Naive thymus-derived CD4-positive, alpha-beta T cell (primary cell): ENCODE measurements at regions not wholly inside any gene's neighbourhood (a gene's known extent, or its start where the extent isn't known, plus 50 kb on each side); places are given as distances from the start of the nearest gene placed in this dataset.

ENCODE experiments used
- ATAC-seq: fragments of 150-1000 bp; cut with Tn5 transposase; 2 replicates; pipeline ENCODE4 v1.10.0; 2021; ENCODE audit warnings: mild to moderate bottlenecking, moderate library complexity
- CTCF ChIA-PET: fragments of 350-600 bp; sonication (Branson Sonifier 250); formaldehyde crosslinking; loops from one replicate; lab custom pipeline; 2021; ENCODE audit warnings: antibody characterized with exemption; lab: Charles Lee
- POLR2A ChIA-PET: fragments of 350-600 bp; sonication (Branson Sonifier 250); formaldehyde crosslinking; loops from one replicate; lab custom pipeline; 2021; ENCODE audit warnings: antibody characterized with exemption, inconsistent platforms; lab: Charles Lee
- DNase-seq, 9 donors: peaks; one replicate each; pipeline versions ENCODE4 v3.0.0 to v3.0.0-alpha.2; 2020 to 2022; ENCODE audit warnings: mixed read lengths in 1 of 9
- H3K27ac ChIP-seq: one replicate; pipeline ENCODE4 v1.7.0; 2013; ENCODE audit warnings: mild to moderate bottlenecking, low read depth, low read length, moderate library complexity
- H3K27me3 ChIP-seq, 2 donors: one replicate each; pipeline ENCODE4 v1.7.0; 2013; ENCODE audit warnings: low read length in 2 of 2, mild to moderate bottlenecking in 2 of 2, moderate library complexity in 2 of 2; ENCODE audit not compliant: control insufficient read depth in 2 of 2, insufficient read depth in 2 of 2
- H3K36me3 ChIP-seq, 3 experiments: 1 replicate in 2 of 3; 2 replicates in 1 of 3; pipeline ENCODE4 v1.7.0; 2013; ENCODE audit warnings: low read length in 3 of 3, mild to moderate bottlenecking in 3 of 3, moderate library complexity in 1 of 3; ENCODE audit not compliant: insufficient read depth in 3 of 3, control insufficient read depth in 2 of 3
- H3K4me1 ChIP-seq, 2 donors: one replicate each; pipeline ENCODE4 v1.7.0; 2013; ENCODE audit warnings: low read length in 2 of 2, mild to moderate bottlenecking in 2 of 2, moderate library complexity in 1 of 2; ENCODE audit not compliant: control insufficient read depth in 2 of 2, insufficient read depth in 2 of 2
- H3K4me3 ChIP-seq: 2 replicates; pipeline ENCODE4 v1.7.0; 2013; ENCODE audit warnings: mild to moderate bottlenecking, low read length
- H3K9me3 ChIP-seq, 3 experiments: 1 replicate in 2 of 3; 2 replicates in 1 of 3; pipeline ENCODE4 v1.7.0; 2013; ENCODE audit warnings: low read length in 3 of 3; ENCODE audit not compliant: control insufficient read depth in 2 of 3
- H3K27ac Mint-ChIP-seq, 9 donors: one replicate each; pipeline ENCODE4 v1.8.0; 2020 to 2022; ENCODE audit warnings: mixed read lengths in 9 of 9, mild to moderate bottlenecking in 8 of 9, moderate library complexity in 5 of 9, inconsistent platforms in 2 of 9
- H3K27me3 Mint-ChIP-seq, 5 donors: one replicate each; pipeline ENCODE4 v1.8.0; 2021 to 2022; ENCODE audit warnings: mixed read lengths in 5 of 5, mild to moderate bottlenecking in 1 of 5
- H3K36me3 Mint-ChIP-seq, 5 donors: one replicate each; pipeline ENCODE4 v1.8.0; 2020 to 2022; ENCODE audit warnings: mixed read lengths in 5 of 5, mild to moderate bottlenecking in 3 of 5, inconsistent platforms in 1 of 5
- H3K4me1 Mint-ChIP-seq, 7 donors: one replicate each; pipeline ENCODE4 v1.8.0; 2020 to 2022; ENCODE audit warnings: mixed read lengths in 7 of 7, mild to moderate bottlenecking in 3 of 7, inconsistent platforms in 1 of 7
- H3K4me3 Mint-ChIP-seq, 10 donors: one replicate each; pipeline ENCODE4 v1.8.0; 2020 to 2022; ENCODE audit warnings: mild to moderate bottlenecking in 10 of 10, mixed read lengths in 10 of 10, moderate library complexity in 6 of 10, inconsistent platforms in 2 of 10
- H3K9me3 Mint-ChIP-seq, 11 donors: one replicate each; pipeline ENCODE4 v1.8.0; 2020 to 2022; ENCODE audit warnings: mixed read lengths in 11 of 11, mild to moderate bottlenecking in 4 of 11, inconsistent platforms in 1 of 11, moderate library complexity in 1 of 11
- intact Hi-C, 2 donors: fragments of 100-400 bp; cut with micrococcal nuclease; formaldehyde crosslinking; loops; one replicate each; pipeline ENCODE4 v1.15.1; 2023

DNA sequence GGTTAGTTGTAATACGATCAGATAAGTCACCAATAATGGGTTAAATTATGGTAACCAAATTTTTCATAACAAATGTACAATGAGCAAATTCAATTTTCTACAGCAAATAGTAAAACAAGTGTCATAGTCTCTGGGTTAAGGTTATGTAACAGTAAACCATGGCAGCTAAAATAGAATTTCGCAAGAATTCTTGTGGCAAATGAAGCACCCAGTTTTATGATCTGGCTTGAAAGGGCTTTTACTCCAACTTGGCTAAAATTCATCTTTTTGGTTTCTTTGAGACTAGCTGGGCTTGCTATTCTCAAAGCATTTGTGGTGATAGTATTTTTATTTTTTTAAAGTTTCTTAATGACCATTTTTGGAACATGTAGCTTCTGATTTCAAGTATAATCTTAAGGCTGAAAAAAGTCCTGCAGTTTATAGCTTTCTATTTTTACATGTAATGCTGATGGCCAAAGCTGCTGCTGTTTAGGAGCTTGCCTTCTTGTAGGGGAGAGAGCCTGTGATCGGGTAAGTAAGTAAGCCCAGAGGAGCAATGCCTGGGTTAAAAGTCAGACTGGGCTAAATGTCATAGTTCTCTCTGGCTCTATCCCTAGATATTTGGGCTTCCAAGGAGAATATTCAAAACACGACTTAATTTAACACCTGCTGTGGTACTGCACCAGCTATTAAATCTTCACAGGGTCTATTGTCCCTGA, 55.5 kb upstream of the SYPL1 start:
- H3K27me3 Mint-ChIP-seq, result peaks cover 0 to 27% (median 3%) of the 10 kb centered on the region in 5 donors
- DNase-seq (no peak), ATAC-seq (no peak)
- no peaks in the 10 kb centered on the region for H3K27me3 ChIP-seq
- peaks cover 0 to 4% (median 2%) of the 10 kb centered on the region in 5 donors for H3K36me3 Mint-ChIP-seq
- H3K4me1 ChIP-seq, result no peaks in the 10 kb centered on the region
- no peak overlapping the region for H3K27ac ChIP-seq
- H3K4me3 Mint-ChIP-seq, result no peak overlapping the region
- H3K36me3 ChIP-seq, result no peaks in the 10 kb centered on the region
- ChIA-PET POLR2A (no interaction called here), CTCF (interaction anchor here (0.6 to 2.0 kb wide), 6 partner anchors 9 to 601 kb away, joined by 3 to 15 read pairs (median 5); no protein-coding TSS in a partner anchor)
- H3K4me1 Mint-ChIP-seq, result peaks cover 0 to 3% (median 0%) of the 10 kb centered on the region in 7 donors
- intact Hi-C loops, result no loop called here
- H3K4me3 ChIP-seq, result no peak overlapping the region
- H3K9me3 Mint-ChIP-seq, result peaks cover 3 to 14% (median 8%) of the 10 kb centered on the region in 11 donors
- no peak overlapping the region for H3K27ac Mint-ChIP-seq
- peaks cover 0 to 10% (median 4%) of the 10 kb centered on the region in 3 experiments for H3K9me3 ChIP-seq

DNA sequence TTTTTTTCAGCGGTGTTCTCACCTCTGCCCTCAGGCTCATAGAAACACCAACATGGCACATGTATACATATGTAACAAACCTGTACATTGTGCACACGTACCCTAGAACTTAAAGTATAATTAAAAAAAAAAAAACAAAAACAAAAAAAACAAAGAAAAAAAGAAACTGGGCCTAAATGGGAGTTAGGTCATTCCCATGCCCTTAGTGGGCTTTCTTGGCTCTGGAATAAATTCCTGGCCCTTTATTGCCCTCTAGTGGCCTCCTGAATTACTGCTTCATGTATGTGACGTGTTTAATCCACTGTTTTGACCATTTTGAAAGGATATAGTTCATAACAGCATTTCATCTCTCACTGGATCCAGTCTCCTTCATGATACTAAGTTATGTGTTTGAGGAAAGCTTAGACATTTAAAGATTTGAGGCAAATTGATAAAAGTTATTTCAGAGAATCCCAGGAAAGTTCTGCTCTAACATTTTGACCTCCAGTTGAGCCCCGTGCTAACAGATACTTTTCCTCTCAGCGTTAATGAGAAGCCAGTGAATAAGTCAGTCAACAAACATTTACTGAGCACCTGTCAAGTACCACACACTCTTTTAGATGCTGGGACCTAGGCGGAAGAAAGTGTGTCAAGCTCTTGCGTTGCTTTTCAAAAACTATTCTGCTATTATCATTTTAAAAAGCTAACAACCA, 54.7 kb upstream of the SYPL1 start:
- DNase-seq (peak in 6 of 9 donors; percentile 19 to 36 (median 27)), ATAC-seq (peak; percentile 68)
- H3K9me3 Mint-ChIP-seq, result peaks cover 3 to 17% (median 8%) of the 10 kb centered on the region in 11 donors
- H3K27me3 ChIP-seq, result no peaks in the 10 kb centered on the region
- no peaks in the 10 kb centered on the region for H3K4me1 ChIP-seq
- H3K4me3 ChIP-seq, result no peak overlapping the region
- H3K27ac ChIP-seq, result no peak overlapping the region
- peaks cover 0 to 4% (median 2%) of the 10 kb centered on the region in 5 donors for H3K36me3 Mint-ChIP-seq
- H3K27ac Mint-ChIP-seq, result no peak overlapping the region
- no peak overlapping the region for H3K4me3 Mint-ChIP-seq
- H3K4me1 Mint-ChIP-seq, result peaks cover 0 to 3% (median 0%) of the 10 kb centered on the region in 7 donors
- H3K27me3 Mint-ChIP-seq, result peaks cover 0 to 27% (median 5%) of the 10 kb centered on the region in 5 donors
- H3K9me3 ChIP-seq, result peaks cover 0 to 10% (median 4%) of the 10 kb centered on the region in 3 experiments
- no peaks in the 10 kb centered on the region for H3K36me3 ChIP-seq
- POLR2A ChIA-PET, result interaction anchor here (1.5 kb wide), 1 partner anchor 11 kb away, joined by 5 read pairs; no protein-coding TSS in a partner anchor
- CTCF ChIA-PET, result interaction anchor here (0.6 to 3.0 kb wide), 10 partner anchors 9 to 1445 kb away, joined by 3 to 19 read pairs (median 4); no protein-coding TSS in a partner anchor
- intact Hi-C loops, result loop anchor here (1.0 kb wide), 1 partner anchor 109 kb away; no protein-coding TSS in a partner anchor

DNA sequence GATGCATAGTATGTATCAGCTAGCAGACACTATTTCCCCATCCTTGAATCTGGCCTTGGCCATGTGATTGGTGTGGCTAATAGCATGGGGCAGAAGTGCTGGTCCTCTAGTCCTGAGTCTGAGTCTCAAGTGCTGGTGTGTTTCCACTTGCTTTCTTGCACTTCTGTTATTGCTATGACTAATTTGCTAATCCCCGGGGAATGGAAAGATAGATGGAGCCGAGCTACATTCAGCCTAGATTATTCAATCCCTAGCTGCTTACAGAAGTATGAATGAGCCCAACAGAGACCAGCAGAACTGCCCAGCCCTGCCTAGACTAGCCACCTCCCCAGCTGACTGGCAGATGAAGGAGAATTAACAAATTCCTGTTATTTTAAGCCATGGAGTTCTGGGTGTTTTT, 53.2 kb upstream of the SYPL1 start:
- ChIA-PET POLR2A (interaction anchor here (1.5 kb wide), 1 partner anchor 10 kb away, joined by 5 read pairs; no protein-coding TSS in a partner anchor), CTCF (interaction anchor here (0.6 to 3.0 kb wide), 10 partner anchors 11 to 1323 kb away, joined by 3 to 19 read pairs (median 4); no protein-coding TSS in a partner anchor)
- Mint-ChIP-seq H3K27ac (no peak overlapping the region), H3K27me3 (peaks cover 8 to 37% (median 17%) of the 10 kb centered on the region in 5 donors), H3K4me3 (no peak overlapping the region), H3K4me1 (peaks cover 0 to 3% (median 0%) of the 10 kb centered on the region in 7 donors), H3K9me3 (peaks cover 3 to 19% (median 8%) of the 10 kb centered on the region in 11 donors), H3K36me3 (peaks cover 0 to 4% (median 2%) of the 10 kb centered on the region in 5 donors)
- Histone ChIP-seq H3K27me3 (no peaks in the 10 kb centered on the region), H3K9me3 (peaks cover 0 to 10% (median 4%) of the 10 kb centered on the region in 3 experiments), H3K4me1 (no peaks in the 10 kb centered on the region), H3K4me3 (no peak overlapping the region), H3K27ac (no peak overlapping the region), H3K36me3 (no peaks in the 10 kb centered on the region)
- no peak for ATAC-seq
- DNase-seq, result no peak
- intact Hi-C loops, result loop anchor here in 1 of 2 donors (1.0 kb wide), 1 partner anchor 11 kb away; no protein-coding TSS in a partner anchor

DNA sequence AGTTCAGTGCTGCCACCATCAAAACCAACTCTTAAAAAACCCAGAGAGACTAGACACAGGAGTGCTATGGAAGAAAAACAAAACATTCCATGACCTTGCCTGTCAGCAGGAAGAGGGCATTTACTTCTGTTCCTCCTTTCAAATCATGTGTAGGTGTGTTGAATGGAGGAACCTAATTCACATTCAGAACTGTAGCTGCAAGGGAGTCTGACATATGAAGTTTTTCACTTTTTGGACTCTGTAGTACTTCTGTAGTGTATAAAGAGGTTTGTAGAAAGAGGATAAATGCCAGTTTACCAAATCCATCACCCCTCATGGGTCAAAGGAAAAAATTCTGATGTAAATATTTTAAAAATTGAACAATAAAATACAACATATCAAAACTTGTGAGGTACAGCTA, 51.1 kb upstream of the SYPL1 start:
- Histone ChIP-seq H3K36me3 (no peaks in the 10 kb centered on the region), H3K4me1 (no peaks in the 10 kb centered on the region), H3K9me3 (peaks cover 0 to 10% (median 4%) of the 10 kb centered on the region in 3 experiments), H3K27ac (no peak overlapping the region), H3K27me3 (no peaks in the 10 kb centered on the region), H3K4me3 (no peak overlapping the region)
- POLR2A ChIA-PET, result no interaction called here
- Mint-ChIP-seq H3K9me3 (peaks cover 3 to 19% (median 8%) of the 10 kb centered on the region in 11 donors), H3K27me3 (peaks cover 16 to 51% (median 21%) of the 10 kb centered on the region in 5 donors), H3K4me3 (no peak overlapping the region), H3K27ac (no peak overlapping the region), H3K4me1 (peaks cover 0 to 3% (median 0%) of the 10 kb centered on the region in 7 donors), H3K36me3 (peaks cover 0 to 4% (median 2%) of the 10 kb centered on the region in 5 donors)
- intact Hi-C loops, result no loop called here
- CTCF ChIA-PET, result interaction anchor here (0.8 to 1.8 kb wide), 2 partner anchors 13 to 105 kb away, joined by 3 to 6 read pairs; no protein-coding TSS in a partner anchor
- no peak for ATAC-seq
- no peak for DNase-seq
